ENCODE measurements at regions not wholly inside any gene's neighbourhood (a gene's known extent, or its start where the extent isn't known, plus 50 kb on each side); places are given as distances from the start of the nearest gene placed in this dataset.

GRCh38 chr11:97143463-97143862 lies 753.6 kb downstream of the JRKL start:
- Histone ChIP-seq H3K27ac (no peak overlapping the region), H3K4me3 (no peak overlapping the region), H3K4me1 (no peaks in the 10 kb centered on the region), H3K4me2 (no peak overlapping the region), H3K9me3 (no peaks in the 10 kb centered on the region)
- TF ChIP-seq ESRRA (IDR thresholded peaks at IDR 0.05; ENCODE audit: borderline replicate concordance, low read length) = no peak
- no peak for TF ChIP-seq KDM1A (IDR thresholded peaks at IDR 0.05; ENCODE audit: low read depth)
- no peak for TF ChIP-seq ZSCAN20 (CRISPR knock-in tag; IDR thresholded peaks at IDR 0.05)
- no peak for TF ChIP-seq HOXB5 (CRISPR knock-in tag; IDR thresholded peaks at IDR 0.05)
- TF ChIP-seq CBX2 (IDR thresholded peaks at IDR 0.05; ENCODE audit: borderline replicate concordance, low read depth) = no peak
- TF ChIP-seq ATOH8 (CRISPR knock-in tag; IDR thresholded peaks at IDR 0.05; ENCODE audit: low read depth) = no peak
- TF ChIP-seq TP53 (CRISPR knock-in tag; IDR thresholded peaks at IDR 0.05) = no peak
- TF ChIP-seq CBX8 (IDR thresholded peaks at IDR 0.05) = no peak
- TF ChIP-seq RNF2 (IDR thresholded peaks at IDR 0.05; ENCODE audit: borderline replicate concordance, low read depth) = no peak
- TF ChIP-seq MYC (IDR thresholded peaks at IDR 0.05; ENCODE audit: borderline replicate concordance, low read length) = no peak
- TF ChIP-seq CHD2 (IDR thresholded peaks at IDR 0.05; ENCODE audit: low read length, partially characterized antibody) = no peak
- no peak for TF ChIP-seq FOSL2 (IDR thresholded peaks at IDR 0.05)
- no peak for TF ChIP-seq FOSL2 (CRISPR knock-in tag; IDR thresholded peaks at IDR 0.05)
- no peak for TF ChIP-seq CEBPB (IDR thresholded peaks at IDR 0.05)
- TF ChIP-seq NPAS2 (CRISPR knock-in tag; IDR thresholded peaks at IDR 0.05; ENCODE audit: borderline replicate concordance) = no peak
- TF ChIP-seq MAFK (IDR thresholded peaks at IDR 0.05; ENCODE audit: partially characterized antibody) = no peak
- TF ChIP-seq KDM5A (IDR thresholded peaks at IDR 0.05) = no peak
- TF ChIP-seq BCL3 (IDR thresholded peaks at IDR 0.05) = no peak
- no peak for TF ChIP-seq HOXB13 (CRISPR knock-in tag; IDR thresholded peaks at IDR 0.05; ENCODE audit: low read depth)
- no peak for TF ChIP-seq RFX5 (IDR thresholded peaks at IDR 0.05)
- no peak for FAIRE-seq
- 10% methylated on average over 1 of the region's 1 CpG for WGBS (ENCODE audit: missing lambda C conversion rate)
- CTCF ChIA-PET = no interaction called here
- no peak for DNase-seq (ENCODE audit: low read depth in 1 of 2, low spot score in 1 of 2)
- ATAC-seq = no peak
- POLR2A ChIA-PET = no interaction called here

GRCh38 chr11:97149741-97150140 lies 759.9 kb downstream of the JRKL start:
- no peak for FAIRE-seq
- 8% methylated on average over 2 of the region's 2 CpGs for WGBS (ENCODE audit: missing lambda C conversion rate)
- Histone ChIP-seq H3K4me3 (no peak overlapping the region), H3K9me3 (no peaks in the 10 kb centered on the region), H3K27ac (no peak overlapping the region), H3K4me2 (no peak overlapping the region), H3K4me1 (no peaks in the 10 kb centered on the region)
- ATAC-seq = no peak
- ChIA-PET CTCF (no interaction called here), POLR2A (no interaction called here)
- TF ChIP-seq MAZ (IDR thresholded peaks at IDR 0.05; ENCODE audit: borderline replicate concordance, low read depth, low read length) (no peak), ZSCAN20 (CRISPR knock-in tag; IDR thresholded peaks at IDR 0.05) (no peak), RCOR1 (IDR thresholded peaks at IDR 0.05; ENCODE audit: low read depth, low read length) (no peak), CTCF (IDR thresholded peaks at IDR 0.05) (no peak), RNF2 (IDR thresholded peaks at IDR 0.05; ENCODE audit: borderline replicate concordance, low read depth) (no peak), CBX8 (IDR thresholded peaks at IDR 0.05) (no peak), NPAS2 (CRISPR knock-in tag; IDR thresholded peaks at IDR 0.05; ENCODE audit: borderline replicate concordance) (no peak), ZNF302 (CRISPR knock-in tag; IDR thresholded peaks at IDR 0.05) (no peak), EHF (CRISPR knock-in tag; IDR thresholded peaks at IDR 0.05) (no peak), CEBPB (IDR thresholded peaks at IDR 0.05) (no peak), CHD2 (IDR thresholded peaks at IDR 0.05; ENCODE audit: low read length, partially characterized antibody) (no peak), HOXA7 (CRISPR knock-in tag; IDR thresholded peaks at IDR 0.05) (no peak), NFE2L2 (conservative IDR thresholded peaks at IDR 0.05; ENCODE audit: low read length) (no peak), POLR2AphosphoS2 (conservative IDR thresholded peaks at IDR 0.05; ENCODE audit: low read length) (no peak), RARB (CRISPR knock-in tag; IDR thresholded peaks at IDR 0.05) (no peak), FOSL2 (IDR thresholded peaks at IDR 0.05) (no peak), FOSL2 (CRISPR knock-in tag; IDR thresholded peaks at IDR 0.05) (no peak), EP300 (IDR thresholded peaks at IDR 0.05) (no peak), ATOH8 (CRISPR knock-in tag; IDR thresholded peaks at IDR 0.05; ENCODE audit: low read depth) (no peak), JUNB (IDR thresholded peaks at IDR 0.05) (no peak), KDM1A (IDR thresholded peaks at IDR 0.05; ENCODE audit: low read depth) (no peak)
- no peak for DNase-seq (ENCODE audit: low read depth in 1 of 2, low spot score in 1 of 2)

All from A549 (cell line).